ENCODE measurements at regions not wholly inside any gene's neighbourhood (a gene's known extent, or its start where the extent isn't known, plus 50 kb on each side); places are given as distances from the start of the nearest gene placed in this dataset.
"Not testable (repeated sequence)": the region's sequence is repeated elsewhere in the genome, so short reads cannot be mapped to it uniquely, and the experiment has no call there.

DNA sequence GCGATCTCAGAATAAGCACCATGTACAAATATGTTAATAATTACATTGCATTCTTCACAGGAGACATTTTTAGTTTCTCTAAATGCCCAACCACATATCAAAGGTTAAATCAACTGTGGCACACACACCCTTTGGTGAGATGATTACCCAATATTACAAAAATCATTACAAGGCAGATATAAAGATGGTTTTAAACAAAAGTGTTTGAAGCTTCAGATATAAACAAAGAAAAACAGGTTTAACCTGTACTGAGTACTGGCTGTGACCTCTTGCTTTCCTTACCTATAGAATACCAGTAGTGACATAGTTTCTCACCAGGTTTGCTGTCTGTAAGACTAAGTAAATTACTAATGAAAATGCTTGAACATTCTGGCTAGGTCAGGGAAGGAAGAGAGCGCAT, 360.0 kb upstream of the IGFBP3 start:
- DNase-seq = no peak

GRCh38 chr7:46279290-46279689, 358.2 kb upstream of the IGFBP3 start:
- no peak for DNase-seq

DNA sequence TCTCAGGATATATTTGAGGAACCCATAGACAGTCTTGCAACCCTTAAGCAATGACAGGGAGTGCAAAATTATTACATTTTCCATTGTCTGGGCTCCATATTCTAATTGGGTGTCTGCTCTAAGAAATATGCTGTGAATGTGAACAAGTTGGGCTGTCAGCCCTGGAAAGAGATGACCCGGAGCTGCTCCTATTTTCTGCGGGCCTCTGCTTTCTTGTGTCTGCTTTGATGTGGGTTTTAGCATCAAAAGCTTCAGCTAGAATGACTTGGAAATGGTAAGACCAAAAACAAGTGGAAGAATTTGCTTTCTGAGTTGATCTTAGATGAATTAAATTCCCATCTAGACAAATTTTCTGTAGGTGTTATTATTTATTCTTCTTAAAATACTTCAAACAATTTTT, 343.6 kb upstream of the IGFBP3 start:
- DNase-seq = no peak

- DNase-seq = not testable (repeated sequence)
Measured at GRCh38 chr7:46261638-46262037, 340.6 kb upstream of the IGFBP3 start.

DNA sequence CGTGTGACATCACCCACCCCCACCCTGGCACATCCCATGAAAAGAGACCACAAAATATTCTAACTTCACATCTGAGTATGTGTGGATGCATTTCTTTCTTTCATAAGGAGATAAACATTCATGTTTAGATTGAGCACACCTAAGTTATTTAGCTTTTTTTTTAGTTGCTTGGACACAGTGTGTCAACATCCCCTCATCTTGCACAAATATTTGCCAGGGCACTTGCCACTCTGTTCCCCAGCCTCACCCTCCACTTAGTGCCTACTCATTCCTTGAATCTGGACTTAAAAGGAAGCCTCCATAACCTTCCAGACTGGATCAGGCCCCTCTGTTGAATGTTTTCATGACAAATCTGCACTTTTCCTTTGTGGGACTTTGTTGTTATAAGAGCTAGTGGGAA, 338.9 kb upstream of the IGFBP3 start:
- DNase-seq = no peak

DNA sequence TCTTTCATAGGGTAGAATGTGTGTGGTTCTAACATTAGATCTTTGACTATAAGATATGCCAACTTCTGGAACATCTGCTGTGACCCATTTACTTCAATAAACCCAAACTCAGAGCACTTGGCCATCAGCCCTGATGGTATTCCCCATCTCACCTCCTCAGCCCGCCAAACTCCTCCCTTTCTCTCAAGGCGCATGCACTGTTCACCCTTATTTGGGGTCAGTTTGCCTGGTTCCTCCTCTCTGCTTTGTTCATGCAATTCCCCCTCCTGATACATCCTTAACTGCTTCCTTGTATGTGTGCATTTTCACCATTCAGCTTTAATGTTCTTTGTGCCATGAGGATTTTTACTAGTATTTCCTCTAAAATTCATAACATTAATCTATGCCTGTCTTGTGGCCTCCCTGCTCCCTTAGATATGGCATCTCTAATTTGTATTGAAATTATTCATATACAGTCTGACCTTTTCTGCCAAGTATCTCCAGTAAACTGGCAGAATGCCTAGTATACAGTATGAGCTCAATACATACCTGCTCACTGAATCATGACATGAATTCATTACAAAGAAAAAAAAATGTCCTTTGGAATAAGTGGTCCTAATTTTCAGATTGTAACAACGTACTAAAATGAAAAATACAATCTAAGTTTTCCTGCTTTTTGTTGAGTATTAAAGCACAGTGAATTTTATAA, 336.8 kb upstream of the IGFBP3 start:
- DNase-seq = no peak

- no peak for DNase-seq
Measured at GRCh38 chr7:46256870-46257661, 336.0 kb upstream of the IGFBP3 start.

- DNase-seq = no peak
Measured at GRCh38 chr7:46253520-46253919, 332.4 kb upstream of the IGFBP3 start.

- DNase-seq = no peak
Measured at GRCh38 chr7:46247664-46248063, 326.6 kb upstream of the IGFBP3 start.

DNA sequence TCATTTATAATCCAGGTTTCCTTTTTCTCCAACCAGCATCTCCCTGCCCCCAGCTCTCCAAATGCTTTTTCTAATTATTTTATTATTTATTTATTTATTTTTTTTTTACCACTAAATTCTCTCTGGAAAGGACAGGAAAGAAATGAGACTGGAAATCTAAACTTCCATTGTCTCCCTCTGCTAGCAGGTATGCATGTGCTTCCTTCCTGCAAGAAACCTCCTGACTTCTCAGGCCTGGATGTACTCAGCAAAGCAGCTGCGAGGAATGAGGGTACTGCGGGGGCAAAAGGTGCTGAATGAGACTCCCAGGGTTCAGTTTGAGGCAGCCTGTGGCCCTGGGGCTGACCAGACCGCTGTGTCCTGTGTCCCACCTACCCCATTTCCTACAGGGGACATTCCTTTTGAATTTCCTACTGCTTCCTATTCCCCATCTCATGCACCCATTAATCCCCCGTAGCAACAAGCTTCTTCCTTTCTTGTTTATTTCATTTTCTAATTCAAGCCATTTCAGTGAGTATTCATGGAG, 324.6 kb upstream of the IGFBP3 start:
- DNase-seq = no peak

- DNase-seq = no peak
Measured at GRCh38 chr7:46244757-46245156, 323.7 kb upstream of the IGFBP3 start.

GRCh38 chr7:46243406-46243805, 322.3 kb upstream of the IGFBP3 start:
- DNase-seq = no peak

GRCh38 chr7:46239846-46240245, 318.8 kb upstream of the IGFBP3 start:
- no peak for DNase-seq

DNA sequence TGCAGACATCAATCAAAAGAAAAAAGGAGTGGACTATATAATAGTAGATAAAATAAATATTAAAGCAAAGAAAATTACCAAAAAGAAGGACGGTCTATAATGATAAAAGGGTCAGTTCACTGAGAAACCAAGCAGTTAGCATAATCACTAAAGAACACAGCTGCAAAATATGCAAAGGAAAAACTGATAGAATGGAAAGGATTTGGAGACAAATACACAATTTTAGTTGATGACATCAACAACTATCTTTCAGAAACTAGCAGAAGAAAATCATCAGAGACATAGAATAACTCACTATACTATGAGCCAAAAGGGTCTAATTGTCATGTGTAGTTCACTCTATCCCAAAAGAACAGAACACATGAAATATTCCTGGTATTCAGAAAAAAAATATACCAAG, 316.4 kb upstream of the IGFBP3 start:
- DNase-seq = no peak

DNA sequence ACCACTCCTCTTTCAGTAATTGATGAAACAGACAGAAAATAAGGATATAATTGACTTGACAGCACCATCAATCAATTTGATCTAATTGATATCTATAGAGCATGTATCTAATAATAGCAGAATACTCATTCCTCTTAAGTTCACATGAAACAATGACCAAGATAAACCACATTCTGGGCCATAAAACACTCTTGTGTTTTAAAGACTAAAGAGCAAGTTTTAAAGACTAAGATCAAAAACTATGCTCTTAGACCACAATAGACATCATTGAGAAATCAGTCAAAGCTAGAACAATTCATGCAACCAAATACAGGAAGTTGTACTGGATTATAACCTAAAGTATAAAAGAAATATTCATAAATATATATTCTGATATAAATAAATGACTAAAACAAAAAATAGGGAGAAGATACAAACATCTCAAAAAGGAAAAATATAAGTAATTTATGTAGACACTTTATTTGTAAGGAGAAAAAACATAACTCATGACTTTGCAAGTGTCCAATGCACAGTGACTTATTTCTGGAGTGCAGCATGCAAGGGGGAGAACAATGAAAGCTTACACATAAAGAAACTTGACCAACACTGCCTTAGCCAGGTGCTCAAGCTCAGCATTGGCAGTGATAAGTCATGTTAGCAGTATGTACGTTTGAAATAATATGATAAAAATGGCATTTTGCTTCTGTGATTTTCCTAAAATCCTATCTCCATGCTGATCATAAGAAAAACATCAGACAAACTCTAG, 312.7 kb upstream of the IGFBP3 start:
- DNase-seq = no peak

- DNase-seq = no peak
Measured at GRCh38 chr7:46230990-46231305, 309.9 kb upstream of the IGFBP3 start.

DNA sequence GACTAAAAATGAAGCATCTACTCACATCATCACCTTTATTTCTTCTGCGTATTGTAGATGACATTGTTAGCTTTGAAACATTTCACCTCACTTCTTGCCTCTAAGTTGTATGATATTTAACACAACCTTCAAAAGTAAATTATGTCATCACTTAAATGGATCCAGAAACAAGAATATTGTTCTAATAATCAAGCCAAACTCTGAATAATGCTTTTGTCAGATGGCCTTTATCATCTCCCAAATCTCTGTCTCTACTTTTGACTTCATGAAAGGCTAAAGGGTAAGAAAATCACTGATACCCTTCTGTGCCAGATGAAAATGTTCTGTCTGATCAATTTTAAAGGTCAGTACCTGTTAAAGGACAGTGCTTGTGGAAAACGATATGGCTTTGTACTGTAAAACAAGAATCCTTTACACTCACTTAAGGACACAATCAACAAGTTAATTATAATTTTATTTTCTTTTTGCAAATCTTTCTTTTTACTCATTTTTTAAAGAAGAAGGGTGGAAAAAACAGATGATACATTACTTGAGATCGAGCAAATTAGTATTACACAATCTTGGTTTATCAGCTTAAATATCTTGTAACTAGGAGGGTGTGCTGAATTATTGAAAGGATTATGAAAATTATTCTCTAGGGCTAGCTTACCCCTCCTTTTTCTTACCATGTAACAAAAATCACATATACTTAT, 309.4 kb upstream of the IGFBP3 start:
- DNase-seq = no peak

- DNase-seq = no peak
Measured at GRCh38 chr7:46229409-46229808, 308.3 kb upstream of the IGFBP3 start.

DNA sequence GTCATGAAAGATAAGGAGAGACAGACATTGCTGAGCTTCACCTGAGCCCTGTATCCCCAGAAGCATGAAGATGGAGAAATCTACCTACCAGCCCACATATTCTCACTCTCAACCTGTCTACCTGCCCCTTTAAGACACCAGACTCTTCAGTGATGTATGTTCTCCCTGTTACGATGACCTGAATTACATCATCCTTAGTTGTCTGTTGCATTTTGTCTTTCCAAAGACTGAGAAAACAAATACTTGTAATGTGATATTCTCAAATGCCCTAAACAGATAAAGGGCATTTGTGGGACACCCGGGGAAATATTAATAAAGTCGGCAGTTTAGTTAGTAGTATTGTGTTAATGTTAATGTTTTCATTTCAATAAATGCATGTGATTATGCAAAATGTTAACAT, 305.8 kb upstream of the IGFBP3 start:
- no peak for DNase-seq

DNA sequence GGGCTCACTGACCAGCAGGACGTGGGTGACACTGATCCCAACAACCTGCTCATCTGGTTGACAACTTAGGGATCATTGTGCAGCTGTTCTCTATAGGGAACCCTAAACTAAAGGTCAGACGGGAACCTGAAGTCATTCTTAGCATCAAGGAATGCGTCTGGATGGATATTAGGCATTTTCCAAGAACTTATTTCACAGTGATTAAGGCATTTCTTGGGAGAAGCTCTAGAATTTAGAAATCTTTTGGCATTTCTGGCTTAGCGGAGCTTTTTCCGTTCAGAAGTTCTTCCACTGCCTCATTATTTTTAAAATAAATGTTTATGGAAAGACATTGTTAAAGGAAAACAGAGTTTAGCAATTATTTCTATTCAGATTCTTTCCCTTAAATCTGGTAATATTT, 303.3 kb upstream of the IGFBP3 start:
- no peak for DNase-seq

DNA sequence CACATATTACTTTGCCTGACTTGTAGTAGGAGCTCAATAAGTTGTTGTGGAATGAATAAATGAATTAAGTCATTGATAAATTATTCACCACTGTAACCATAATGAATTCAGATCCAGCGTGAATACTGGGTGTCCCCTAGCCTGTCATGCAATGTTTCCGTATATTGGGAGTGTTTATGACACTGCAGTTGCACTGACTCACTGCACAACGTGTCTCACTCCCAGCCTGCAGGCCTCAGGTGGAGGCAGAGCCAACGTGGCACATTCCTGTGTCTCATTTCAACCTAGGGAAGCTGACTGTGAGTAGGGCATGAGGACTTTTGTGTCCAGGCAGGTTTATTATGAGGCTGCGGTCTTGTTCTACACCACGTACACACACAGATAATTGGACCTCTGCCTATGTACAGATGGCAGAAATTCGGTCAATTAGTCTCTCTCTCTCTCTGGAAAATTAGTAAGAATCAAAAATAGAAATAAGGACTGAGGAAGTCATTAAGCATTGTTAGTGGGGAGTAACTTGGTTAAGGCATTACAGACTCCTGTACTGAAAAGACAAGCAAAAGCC, 299.1 kb upstream of the IGFBP3 start:
- no peak for DNase-seq

GRCh38 chr7:46218461-46219200, 297.6 kb upstream of the IGFBP3 start:
- no peak for DNase-seq

All from effector CD8-positive, alpha-beta T cell (primary cell).